Vagina (tissue), 2 donors: ENCODE measurements at regions not wholly inside any gene's neighbourhood (a gene's known extent, or its start where the extent isn't known, plus 50 kb on each side); places are given as distances from the start of the nearest gene placed in this dataset.

ENCODE experiments used
- CTCF ChIP-seq, 3 experiments: fragments of 450-650 bp in 2 of 3; fragments of 200-600 bp in 1 of 3; sonication (generic) in 1 of 3; IDR thresholded peaks; one replicate each; pipeline ENCODE4 v1.5.1; 2017 to 2019; ENCODE audit warnings: antibody characterized with exemption in 3 of 3, mild to moderate bottlenecking in 2 of 3, moderate library complexity in 2 of 3
- POLR2A ChIP-seq, 2 donors: fragments of 450-650 bp; IDR thresholded peaks; one replicate each; pipeline ENCODE4 v1.6.1; 2017; ENCODE audit warnings: antibody characterized with exemption in 2 of 2, mild to moderate bottlenecking in 2 of 2, moderate library complexity in 2 of 2

GRCh38 chr1:218991089-218991488 is 182.6 kb upstream of the LYPLAL1 start:
- TF ChIP-seq CTCF (IDR thresholded peaks at IDR 0.05) (no peak), POLR2A (IDR thresholded peaks at IDR 0.05) (no peak)
